NCI-H2029 treated with DMSO at 0.1 percent for 48 hours (cell line): ENCODE measurements at regions not wholly inside any gene's neighbourhood (a gene's known extent, or its start where the extent isn't known, plus 50 kb on each side); places are given as distances from the start of the nearest gene placed in this dataset.

Source experiments
- DNase-seq: peaks from one replicate; lab custom pipeline; 2025; lab: John Stamatoyannopoulos, UW

DNA sequence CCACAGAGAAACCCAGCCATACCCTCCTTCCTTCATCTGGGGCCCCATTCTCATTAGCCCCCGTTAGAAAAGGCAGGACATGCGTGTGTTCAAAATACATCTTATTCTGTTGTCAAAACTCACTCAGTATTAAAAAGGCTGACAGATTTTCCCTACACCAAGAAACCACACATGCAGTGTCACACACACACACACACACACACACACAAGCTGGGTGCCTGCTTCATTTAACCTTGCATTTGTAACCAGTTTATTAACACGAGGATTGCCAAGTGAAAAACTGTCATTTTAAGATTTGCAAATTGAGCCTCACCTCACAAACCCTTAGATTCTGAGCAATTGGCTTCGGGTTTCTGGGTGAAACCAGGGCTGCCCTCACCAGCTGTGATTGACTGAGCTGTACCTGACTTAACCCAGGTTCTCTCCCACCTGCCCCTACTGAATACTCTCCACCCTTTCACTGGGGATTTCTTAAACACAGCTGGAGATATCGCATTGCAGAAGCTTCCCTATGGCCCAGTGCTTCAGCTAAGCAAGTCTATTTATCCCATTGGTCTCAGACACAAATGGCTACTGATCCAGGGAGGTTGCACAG lies 172.7 kb upstream of the ZNF507 start:
- DNase-seq: no peak

DNA sequence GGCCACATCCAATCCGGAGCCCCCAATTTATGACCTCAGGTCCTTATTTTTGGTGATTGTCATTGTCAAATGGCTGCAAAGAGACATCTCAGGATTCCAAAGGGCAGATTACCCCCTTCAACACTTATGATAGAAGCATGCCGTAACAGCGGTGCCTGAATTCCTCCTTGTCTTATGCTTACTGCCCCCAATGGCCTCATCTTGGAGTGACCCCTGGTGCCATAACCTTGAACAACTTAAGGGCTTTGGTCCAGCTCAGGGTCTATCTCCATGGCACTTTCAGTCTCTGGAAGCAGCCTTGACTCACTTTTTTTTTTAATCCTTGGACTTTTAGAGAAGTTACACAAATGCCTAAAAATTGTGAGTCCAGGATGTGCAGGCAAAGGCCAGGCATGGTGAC lies 171.6 kb upstream of the ZNF507 start:
- no peak for DNase-seq

DNA sequence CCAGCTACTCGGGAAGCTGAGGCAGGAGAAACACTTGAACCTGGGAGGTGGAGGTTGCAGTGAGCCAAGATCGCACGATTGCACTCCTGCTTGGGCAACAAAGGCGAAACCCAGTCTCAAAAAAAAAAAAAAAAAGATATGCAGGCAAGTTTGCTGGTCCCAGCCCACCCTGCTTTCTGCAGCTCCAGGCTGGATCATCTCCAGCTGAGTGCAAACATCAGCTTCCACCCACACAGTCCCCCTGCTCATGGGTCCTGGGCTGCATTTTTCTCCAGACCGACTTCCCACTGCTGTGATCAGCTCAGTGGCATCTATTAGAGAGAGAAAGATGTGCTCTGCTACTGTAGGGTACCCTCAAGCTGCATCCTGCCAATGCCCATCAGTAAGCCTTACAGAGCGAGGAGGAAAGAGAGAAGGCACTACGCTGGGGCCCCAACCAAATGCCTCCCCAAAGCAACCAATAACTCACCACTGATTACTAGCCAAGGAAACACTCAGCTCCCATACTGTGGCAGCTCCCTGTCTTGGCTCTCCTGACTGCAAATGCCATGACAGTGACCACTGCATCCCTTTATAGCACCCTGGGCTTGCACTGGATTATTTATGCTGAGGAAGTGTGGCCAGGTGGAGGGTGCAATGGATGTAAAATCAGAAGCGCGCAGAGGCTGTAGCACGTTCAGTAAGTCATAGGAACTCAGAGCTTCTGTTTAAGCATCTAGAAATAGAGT lies 170.9 kb upstream of the ZNF507 start:
- no peak for DNase-seq

GRCh38 chr19:32176591-32176990 lies 168.8 kb upstream of the ZNF507 start:
- DNase-seq: no peak

- no peak for DNase-seq
These were observed 167.7 kb upstream of the ZNF507 start for GRCh38 chr19:32177686-32178085.

- DNase-seq: no peak
These were observed 167.0 kb upstream of the ZNF507 start for GRCh38 chr19:32178401-32178800.

- DNase-seq: no peak
These were observed 166.5 kb upstream of the ZNF507 start for GRCh38 chr19:32178956-32179355.

DNA sequence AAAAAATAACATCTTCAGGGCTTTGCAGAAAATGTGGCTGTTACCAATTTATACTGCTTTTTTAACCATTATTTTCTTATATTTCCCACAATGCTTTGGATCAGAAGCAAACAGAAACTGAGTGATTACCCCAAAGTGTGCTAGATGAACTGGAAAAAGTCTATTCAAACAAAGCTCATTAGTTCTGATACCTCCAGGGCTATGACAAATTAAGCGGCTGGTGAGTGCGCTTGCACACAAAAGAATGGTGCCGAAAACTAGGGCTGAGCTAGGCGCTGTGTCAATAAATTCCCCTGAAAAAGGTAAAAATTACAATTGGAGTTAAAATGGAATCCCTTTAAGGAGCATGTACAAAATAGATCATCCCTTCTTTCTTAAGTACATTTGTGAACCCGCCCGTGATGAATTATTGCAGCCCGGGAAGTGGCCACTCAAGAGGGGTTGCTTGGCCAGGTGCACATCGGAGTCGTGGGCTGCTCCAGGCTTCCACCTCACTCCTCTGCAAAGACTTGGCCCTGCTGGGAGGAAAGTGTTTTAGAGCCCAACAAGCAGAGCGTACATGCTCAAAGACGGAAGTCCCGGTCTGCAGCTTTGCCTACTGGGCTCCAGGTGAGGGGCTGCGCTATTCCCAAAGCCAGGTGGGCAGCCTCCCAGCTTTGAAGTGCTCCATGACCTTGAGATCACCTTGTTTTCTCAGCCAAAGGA lies 164.0 kb upstream of the ZNF507 start:
- DNase-seq: no peak

DNA sequence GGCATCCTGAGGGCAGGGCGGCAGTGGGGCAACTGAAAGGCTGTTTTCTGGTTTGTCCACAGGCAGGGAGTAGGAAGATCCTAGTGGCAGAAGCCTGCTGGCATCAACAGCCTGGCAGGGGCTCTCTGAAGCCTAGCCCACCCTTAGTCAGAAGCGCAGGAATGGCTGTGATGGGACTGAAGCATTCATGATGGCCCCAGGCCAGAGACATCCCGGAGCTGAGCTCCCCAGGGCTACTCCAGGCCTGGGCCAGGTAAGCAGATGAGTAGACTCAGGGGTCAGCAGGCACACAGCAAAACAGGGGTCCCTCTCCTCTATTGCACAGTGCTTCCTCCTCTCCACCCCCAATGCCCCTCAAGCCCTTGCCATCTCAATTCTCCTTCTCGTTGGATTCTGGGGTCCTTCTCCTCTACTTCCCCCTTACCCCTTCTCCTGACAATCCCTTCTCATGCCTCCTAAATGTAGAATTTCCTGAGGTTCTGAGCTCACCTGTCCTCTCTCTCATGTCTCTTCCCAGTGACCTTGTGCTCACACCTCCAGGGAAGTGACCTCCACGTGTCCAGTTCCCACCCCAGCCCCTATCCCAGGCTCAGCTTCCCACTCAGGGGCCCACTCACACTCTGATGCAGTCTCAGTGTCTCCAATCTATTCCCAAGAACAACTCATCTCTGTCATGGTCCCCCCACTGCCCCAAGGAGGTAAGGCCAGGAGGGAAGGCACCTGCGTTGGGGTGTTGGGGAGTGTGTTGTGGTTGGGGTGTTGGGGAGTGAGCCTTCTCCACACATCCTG lies 158.7 kb upstream of the ZNF507 start:
- DNase-seq: no peak

DNA sequence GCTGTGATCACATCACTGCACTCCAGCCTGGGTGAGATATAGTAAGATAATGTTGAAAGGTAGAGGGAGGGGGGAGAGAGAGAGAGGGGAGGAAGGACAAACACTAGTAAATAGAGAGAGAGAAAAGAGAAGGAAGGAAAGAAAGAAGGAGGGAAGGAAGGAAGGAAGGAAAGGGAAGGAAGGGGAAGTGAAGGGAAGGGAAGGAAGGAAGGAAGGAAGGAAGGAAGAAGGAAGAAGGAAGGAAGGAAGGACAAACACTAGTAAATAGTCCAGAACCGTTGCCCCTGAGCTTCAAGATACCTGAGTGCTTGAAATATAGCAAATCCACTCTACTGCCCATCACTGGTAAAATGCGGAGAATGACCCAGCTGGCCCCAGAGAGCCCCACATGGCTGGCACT lies 156.5 kb upstream of the ZNF507 start:
- DNase-seq: no peak

DNA sequence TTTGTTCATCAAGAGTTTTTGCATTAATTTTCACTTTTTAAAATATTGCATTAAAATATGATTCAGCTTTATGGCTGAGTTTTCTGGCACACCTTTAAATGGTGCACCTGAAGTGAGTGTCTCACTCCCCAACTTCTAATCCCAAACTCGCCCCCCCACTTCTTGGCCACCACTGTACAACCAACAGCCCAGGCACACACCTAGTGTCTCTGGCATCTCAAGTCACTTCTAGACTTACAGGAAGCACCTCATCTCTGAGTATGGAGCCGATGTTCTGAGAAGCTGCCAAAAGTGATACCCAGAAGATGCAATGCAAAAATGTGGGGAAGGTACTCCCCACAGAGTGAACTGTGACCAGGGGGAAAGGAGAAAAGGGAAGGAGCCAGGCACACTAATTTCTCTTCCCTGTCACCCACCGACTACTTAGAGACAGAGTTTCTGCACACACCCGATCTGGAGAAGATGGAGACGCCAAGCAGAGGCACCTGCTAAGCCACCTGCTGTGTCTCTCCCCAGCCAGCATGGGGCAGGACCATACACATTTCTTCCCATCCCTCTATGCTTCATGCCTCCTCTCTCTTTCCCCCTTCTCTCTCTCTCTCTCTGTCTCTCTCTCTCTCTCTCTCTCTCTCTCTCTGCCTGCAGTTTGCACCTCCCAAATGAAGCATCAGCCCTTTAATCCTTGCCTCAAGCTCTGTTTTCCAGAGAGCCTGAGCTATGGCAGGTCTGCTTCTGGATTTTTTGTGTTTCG lies 155.3 kb upstream of the ZNF507 start:
- no peak for DNase-seq

- no peak for DNase-seq
These were observed 153.5 kb upstream of the ZNF507 start for GRCh38 chr19:32191921-32192320.

DNA sequence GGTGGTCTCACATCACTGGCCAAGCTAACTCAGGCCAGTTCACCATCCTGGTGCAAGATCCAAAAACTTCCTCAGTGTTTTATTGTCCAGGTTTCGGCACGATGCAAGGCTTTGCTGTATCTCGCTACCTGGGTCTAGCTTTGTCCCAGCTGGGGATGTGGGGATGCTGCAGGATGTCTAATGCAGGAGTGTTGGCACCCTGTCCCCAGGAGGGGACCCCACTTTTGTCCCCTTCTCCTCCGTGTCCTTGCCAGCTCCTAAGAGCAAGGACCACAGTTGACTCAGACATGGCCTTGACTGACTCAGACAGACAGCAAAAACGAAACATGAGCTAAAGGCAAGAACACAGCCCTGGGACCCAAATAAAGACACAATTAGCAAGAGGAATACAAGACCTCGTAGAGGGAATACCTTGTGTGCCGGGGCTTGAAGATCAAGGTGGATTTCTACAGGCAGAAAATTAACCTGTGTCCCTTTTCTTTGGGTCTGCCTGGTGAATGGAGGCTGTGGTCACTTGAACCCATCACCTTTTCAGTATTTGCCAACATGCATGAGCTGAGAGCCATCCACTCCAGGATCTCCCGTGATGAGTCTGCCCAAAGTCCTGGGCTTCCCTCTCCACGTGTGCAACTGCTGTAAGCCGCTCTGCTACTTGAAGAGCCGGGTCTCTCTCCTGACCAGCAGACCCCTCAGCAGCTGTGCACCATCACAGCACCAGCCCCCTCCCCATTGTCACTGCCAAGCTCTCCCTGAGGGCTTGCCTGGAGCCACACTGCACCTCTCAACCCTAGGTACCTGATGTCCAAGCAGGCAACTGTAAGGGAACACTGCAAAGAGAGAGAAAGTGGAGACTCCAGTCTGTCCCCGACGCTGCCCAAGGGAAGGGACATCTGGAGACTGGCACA lies 149.5 kb upstream of the ZNF507 start:
- DNase-seq: no peak

GRCh38 chr19:32196690-32197420 lies 148.6 kb upstream of the ZNF507 start:
- DNase-seq: no peak

GRCh38 chr19:32197896-32198882 lies 147.2 kb upstream of the ZNF507 start:
- no peak for DNase-seq

DNA sequence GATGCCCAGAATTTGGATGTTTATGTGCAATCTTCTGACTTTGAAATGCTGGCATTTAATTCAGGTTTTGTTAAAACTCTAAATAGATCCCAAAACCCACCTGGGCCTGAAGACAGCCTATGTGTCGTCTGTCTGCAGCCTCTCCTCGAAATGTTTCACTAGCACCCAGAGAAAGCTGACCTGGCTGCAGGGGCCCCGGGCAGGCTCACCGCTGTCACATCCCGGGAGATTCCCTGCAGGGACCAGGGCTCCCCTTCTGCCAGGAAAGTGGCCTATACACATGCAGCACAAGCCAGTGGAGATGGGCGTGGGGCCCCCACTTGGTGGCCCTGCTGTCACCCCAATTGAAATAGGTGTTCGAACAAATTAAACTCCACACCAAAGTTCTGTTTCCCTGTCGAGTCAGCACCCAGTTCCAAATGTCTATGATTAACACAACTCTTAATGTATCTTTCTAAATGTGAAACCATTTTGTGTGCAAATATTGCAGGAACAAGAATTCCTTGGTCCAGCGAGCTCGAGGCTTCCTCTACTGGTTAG lies 145.8 kb upstream of the ZNF507 start:
- no peak for DNase-seq

GRCh38 chr19:32200312-32201038 lies 144.9 kb upstream of the ZNF507 start:
- DNase-seq: no peak

- DNase-seq: no peak
These were observed 144.2 kb upstream of the ZNF507 start for GRCh38 chr19:32201211-32201610.
